GM23338 (cell line): ENCODE measurements at regions not wholly inside any gene's neighbourhood (a gene's known extent, or its start where the extent isn't known, plus 50 kb on each side); places are given as distances from the start of the nearest gene placed in this dataset.

Source experiments
- ATAC-seq: fragments of 200-7000 bp; cut with Tn5 transposase; 3 replicates; pipeline ENCODE4 v1.9.1; 2020
- DNase-seq: peaks from one replicate; pipeline ENCODE4 v3.0.0-alpha.2; 2015; ENCODE audit warnings: low spot score
- H2AFZ ChIP-seq: fragments of 200-600 bp; sonication (generic); 2 replicates; pipeline ENCODE4 v1.8.0; 2016; ENCODE audit warnings: antibody characterized with exemption, mild to moderate bottlenecking, moderate library complexity
- H3F3A ChIP-seq: fragments of 200-600 bp; sonication (generic); replicated peaks from 2 replicates; pipeline ENCODE4 v1.8.0; 2017; ENCODE audit warnings: antibody characterized with exemption, mixed run types, low read depth
- H3K27ac ChIP-seq: fragments of 200-600 bp; sonication (generic); 2 replicates; pipeline ENCODE4 v1.6.1; 2016; ENCODE audit warnings: low read depth
- H3K27me3 ChIP-seq: fragments of 200-600 bp; sonication (generic); 2 replicates; pipeline ENCODE4 v1.8.0; 2016; ENCODE audit warnings: mild to moderate bottlenecking, mixed run types, moderate library complexity; ENCODE audit not compliant: insufficient read depth
- H3K36me3 ChIP-seq: fragments of 200-600 bp; sonication (generic); 2 replicates; pipeline ENCODE4 v1.8.0; 2016; ENCODE audit warnings: mild to moderate bottlenecking; ENCODE audit not compliant: insufficient read depth
- H3K4me1 ChIP-seq: fragments of 200-600 bp; sonication (generic); 2 replicates; pipeline ENCODE4 v1.8.0; 2016; ENCODE audit warnings: mild to moderate bottlenecking, moderate library complexity; ENCODE audit not compliant: insufficient read depth
- H3K4me2 ChIP-seq: fragments of 200-600 bp; sonication (generic); 2 replicates; pipeline ENCODE4 v1.7.1; 2017; ENCODE audit warnings: mixed run types
- H3K4me3 ChIP-seq: fragments of 200-600 bp; sonication (generic); 2 replicates; pipeline ENCODE4 v1.6.1; 2016; ENCODE audit warnings: mixed run types
- H3K79me2 ChIP-seq: fragments of 200-600 bp; sonication (generic); replicated peaks from 2 replicates; pipeline ENCODE4 v1.8.0; 2017; ENCODE audit warnings: mild to moderate bottlenecking; ENCODE audit not compliant: insufficient read depth
- H3K9me2 ChIP-seq: fragments of 200-600 bp; sonication (generic); 2 replicates; pipeline ENCODE4 v1.8.0; 2017; ENCODE audit not compliant: insufficient read depth
- H4K20me1 ChIP-seq: fragments of 200-600 bp; sonication (generic); replicated peaks from 2 replicates; pipeline ENCODE4 v1.8.0; 2017; ENCODE audit warnings: mild to moderate bottlenecking; ENCODE audit not compliant: insufficient read depth
- H3K27ac Mint-ChIP-seq: 2 replicates; pipeline ENCODE4 v1.8.0; 2020; ENCODE audit warnings: inconsistent platforms, mild to moderate bottlenecking, moderate library complexity, mixed read lengths
- H3K27me3 Mint-ChIP-seq: 3 replicates; pipeline ENCODE4 v1.8.0; 2022; ENCODE audit warnings: low read depth, mild to moderate bottlenecking, moderate library complexity, mixed read lengths, inconsistent platforms; ENCODE audit not compliant: insufficient read depth, poor library complexity
- H3K36me3 Mint-ChIP-seq: 3 replicates; pipeline ENCODE4 v1.8.0; 2021; ENCODE audit warnings: low read depth, mild to moderate bottlenecking, inconsistent platforms, moderate library complexity, mixed read lengths
- H3K4me1 Mint-ChIP-seq: 3 replicates; pipeline ENCODE4 v1.8.0; 2020; ENCODE audit warnings: mild to moderate bottlenecking, inconsistent platforms, mixed read lengths
- H3K4me3 Mint-ChIP-seq: 3 replicates; pipeline ENCODE4 v1.8.0; 2021; ENCODE audit warnings: moderate library complexity, mild to moderate bottlenecking, inconsistent platforms, mixed read lengths
- H3K9me3 Mint-ChIP-seq: 3 replicates; pipeline ENCODE4 v1.8.0; 2020; ENCODE audit warnings: moderate library complexity, mild to moderate bottlenecking, inconsistent platforms, mixed read lengths
- CREB1 ChIP-seq: fragments of 250-450 bp; sonication (Bioruptor Pico); IDR thresholded peaks from 2 replicates; pipeline ENCODE4 v1.5.0; 2020; ENCODE audit warnings: low read depth, mild to moderate bottlenecking, moderate library complexity
- EZH2 ChIP-seq: fragments of 200-600 bp; sonication (generic); IDR thresholded peaks from one replicate; pipeline ENCODE4 v1.8.0; 2017; ENCODE audit warnings: antibody characterized with exemption, mild to moderate bottlenecking, low read depth; ENCODE audit not compliant: unreplicated experiment
- EZH2phosphoT487 ChIP-seq: fragments of 200-600 bp; sonication (generic); IDR thresholded peaks from one replicate; pipeline ENCODE4 v1.8.1; 2018; ENCODE audit warnings: antibody characterized with exemption; ENCODE audit not compliant: unreplicated experiment
- JUNB ChIP-seq: IDR thresholded peaks from one replicate; pipeline ENCODE4 v1.6.1; 2016; ENCODE audit warnings: antibody characterized with exemption; ENCODE audit not compliant: unreplicated experiment
- POLR2AphosphoS5 ChIP-seq: IDR thresholded peaks from 2 replicates; pipeline ENCODE4 v1.6.1; 2016; ENCODE audit warnings: antibody characterized with exemption, low read depth
- STAT1 ChIP-seq: IDR thresholded peaks from one replicate; pipeline ENCODE4 v1.6.1; 2016; ENCODE audit warnings: antibody characterized with exemption; ENCODE audit not compliant: unreplicated experiment
- ZNF114 ChIP-seq: fragments of 250-450 bp; sonication (Bioruptor Pico); IDR thresholded peaks from 2 replicates; pipeline ENCODE4 v1.5.0; 2020; ENCODE audit warnings: mild to moderate bottlenecking, moderate library complexity
- ZNF331 ChIP-seq: fragments of 250-450 bp; sonication (Bioruptor Pico); IDR thresholded peaks from 2 replicates; pipeline ENCODE4 v1.5.0; 2020; ENCODE audit warnings: low read depth, mild to moderate bottlenecking, moderate library complexity
- TF ChIP-seq, protein P1 (sequence below): IDR thresholded peaks from 2 replicates; pipeline ENCODE4 v1.6.1; 2016; ENCODE audit warnings: antibody characterized with exemption
- TF ChIP-seq, protein P2 (sequence below): IDR thresholded peaks from one replicate; pipeline ENCODE4 v1.6.1; 2018; ENCODE audit warnings: antibody characterized with exemption; ENCODE audit not compliant: unreplicated experiment
- TF ChIP-seq, protein P3 (sequence below): fragments of 250-450 bp; sonication (Bioruptor Pico); IDR thresholded peaks from 2 replicates; pipeline ENCODE4 v1.5.0; 2020; ENCODE audit warnings: mild to moderate bottlenecking, moderate library complexity
- TF ChIP-seq, protein P4 (sequence below), 2 experiments: fragments of 200-600 bp in 1 of 2; sonication (generic) in 1 of 2; conservative IDR thresholded peaks; 2 replicates each; pipeline versions ENCODE4 v1.5.1 to v1.6.1; 2016 to 2017; ENCODE audit warnings: antibody characterized with exemption in 2 of 2, low read depth in 2 of 2, mild to moderate bottlenecking in 2 of 2, moderate library complexity in 1 of 2

DNA sequence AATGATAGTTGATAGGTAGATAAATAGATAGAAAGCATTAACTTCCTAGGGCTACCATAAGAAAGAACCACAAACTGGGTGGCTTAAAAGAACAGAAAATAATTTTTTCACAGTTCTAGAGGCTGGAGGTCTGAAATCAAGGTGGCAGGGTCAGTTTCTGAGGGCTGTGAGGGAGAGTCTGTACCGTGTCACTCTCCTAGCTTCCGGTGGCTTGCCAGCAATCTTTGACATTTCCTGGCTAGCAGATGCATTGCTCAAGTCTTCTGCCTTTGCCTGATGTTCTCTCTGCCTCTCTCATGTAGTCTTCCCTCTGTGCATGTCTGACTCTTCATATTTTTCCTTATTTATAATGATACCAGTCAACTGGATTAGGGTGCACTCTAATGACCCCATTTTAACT is 1132.7 kb downstream of the CDH9 start:
- TF ChIP-seq, protein P1, sequence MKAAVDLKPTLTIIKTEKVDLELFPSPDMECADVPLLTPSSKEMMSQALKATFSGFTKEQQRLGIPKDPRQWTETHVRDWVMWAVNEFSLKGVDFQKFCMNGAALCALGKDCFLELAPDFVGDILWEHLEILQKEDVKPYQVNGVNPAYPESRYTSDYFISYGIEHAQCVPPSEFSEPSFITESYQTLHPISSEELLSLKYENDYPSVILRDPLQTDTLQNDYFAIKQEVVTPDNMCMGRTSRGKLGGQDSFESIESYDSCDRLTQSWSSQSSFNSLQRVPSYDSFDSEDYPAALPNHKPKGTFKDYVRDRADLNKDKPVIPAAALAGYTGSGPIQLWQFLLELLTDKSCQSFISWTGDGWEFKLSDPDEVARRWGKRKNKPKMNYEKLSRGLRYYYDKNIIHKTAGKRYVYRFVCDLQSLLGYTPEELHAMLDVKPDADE: no peak
- TF ChIP-seq EZH2 (no peak), POLR2AphosphoS5 (no peak), ZNF331 (CRISPR knock-in tag) (no peak), STAT1 (no peak), JUNB (no peak), ZNF114 (no peak), EZH2phosphoT487 (no peak), CREB1 (no peak)
- TF ChIP-seq, protein P2, sequence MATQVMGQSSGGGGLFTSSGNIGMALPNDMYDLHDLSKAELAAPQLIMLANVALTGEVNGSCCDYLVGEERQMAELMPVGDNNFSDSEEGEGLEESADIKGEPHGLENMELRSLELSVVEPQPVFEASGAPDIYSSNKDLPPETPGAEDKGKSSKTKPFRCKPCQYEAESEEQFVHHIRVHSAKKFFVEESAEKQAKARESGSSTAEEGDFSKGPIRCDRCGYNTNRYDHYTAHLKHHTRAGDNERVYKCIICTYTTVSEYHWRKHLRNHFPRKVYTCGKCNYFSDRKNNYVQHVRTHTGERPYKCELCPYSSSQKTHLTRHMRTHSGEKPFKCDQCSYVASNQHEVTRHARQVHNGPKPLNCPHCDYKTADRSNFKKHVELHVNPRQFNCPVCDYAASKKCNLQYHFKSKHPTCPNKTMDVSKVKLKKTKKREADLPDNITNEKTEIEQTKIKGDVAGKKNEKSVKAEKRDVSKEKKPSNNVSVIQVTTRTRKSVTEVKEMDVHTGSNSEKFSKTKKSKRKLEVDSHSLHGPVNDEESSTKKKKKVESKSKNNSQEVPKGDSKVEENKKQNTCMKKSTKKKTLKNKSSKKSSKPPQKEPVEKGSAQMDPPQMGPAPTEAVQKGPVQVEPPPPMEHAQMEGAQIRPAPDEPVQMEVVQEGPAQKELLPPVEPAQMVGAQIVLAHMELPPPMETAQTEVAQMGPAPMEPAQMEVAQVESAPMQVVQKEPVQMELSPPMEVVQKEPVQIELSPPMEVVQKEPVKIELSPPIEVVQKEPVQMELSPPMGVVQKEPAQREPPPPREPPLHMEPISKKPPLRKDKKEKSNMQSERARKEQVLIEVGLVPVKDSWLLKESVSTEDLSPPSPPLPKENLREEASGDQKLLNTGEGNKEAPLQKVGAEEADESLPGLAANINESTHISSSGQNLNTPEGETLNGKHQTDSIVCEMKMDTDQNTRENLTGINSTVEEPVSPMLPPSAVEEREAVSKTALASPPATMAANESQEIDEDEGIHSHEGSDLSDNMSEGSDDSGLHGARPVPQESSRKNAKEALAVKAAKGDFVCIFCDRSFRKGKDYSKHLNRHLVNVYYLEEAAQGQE: no peak
- TF ChIP-seq, protein P3, sequence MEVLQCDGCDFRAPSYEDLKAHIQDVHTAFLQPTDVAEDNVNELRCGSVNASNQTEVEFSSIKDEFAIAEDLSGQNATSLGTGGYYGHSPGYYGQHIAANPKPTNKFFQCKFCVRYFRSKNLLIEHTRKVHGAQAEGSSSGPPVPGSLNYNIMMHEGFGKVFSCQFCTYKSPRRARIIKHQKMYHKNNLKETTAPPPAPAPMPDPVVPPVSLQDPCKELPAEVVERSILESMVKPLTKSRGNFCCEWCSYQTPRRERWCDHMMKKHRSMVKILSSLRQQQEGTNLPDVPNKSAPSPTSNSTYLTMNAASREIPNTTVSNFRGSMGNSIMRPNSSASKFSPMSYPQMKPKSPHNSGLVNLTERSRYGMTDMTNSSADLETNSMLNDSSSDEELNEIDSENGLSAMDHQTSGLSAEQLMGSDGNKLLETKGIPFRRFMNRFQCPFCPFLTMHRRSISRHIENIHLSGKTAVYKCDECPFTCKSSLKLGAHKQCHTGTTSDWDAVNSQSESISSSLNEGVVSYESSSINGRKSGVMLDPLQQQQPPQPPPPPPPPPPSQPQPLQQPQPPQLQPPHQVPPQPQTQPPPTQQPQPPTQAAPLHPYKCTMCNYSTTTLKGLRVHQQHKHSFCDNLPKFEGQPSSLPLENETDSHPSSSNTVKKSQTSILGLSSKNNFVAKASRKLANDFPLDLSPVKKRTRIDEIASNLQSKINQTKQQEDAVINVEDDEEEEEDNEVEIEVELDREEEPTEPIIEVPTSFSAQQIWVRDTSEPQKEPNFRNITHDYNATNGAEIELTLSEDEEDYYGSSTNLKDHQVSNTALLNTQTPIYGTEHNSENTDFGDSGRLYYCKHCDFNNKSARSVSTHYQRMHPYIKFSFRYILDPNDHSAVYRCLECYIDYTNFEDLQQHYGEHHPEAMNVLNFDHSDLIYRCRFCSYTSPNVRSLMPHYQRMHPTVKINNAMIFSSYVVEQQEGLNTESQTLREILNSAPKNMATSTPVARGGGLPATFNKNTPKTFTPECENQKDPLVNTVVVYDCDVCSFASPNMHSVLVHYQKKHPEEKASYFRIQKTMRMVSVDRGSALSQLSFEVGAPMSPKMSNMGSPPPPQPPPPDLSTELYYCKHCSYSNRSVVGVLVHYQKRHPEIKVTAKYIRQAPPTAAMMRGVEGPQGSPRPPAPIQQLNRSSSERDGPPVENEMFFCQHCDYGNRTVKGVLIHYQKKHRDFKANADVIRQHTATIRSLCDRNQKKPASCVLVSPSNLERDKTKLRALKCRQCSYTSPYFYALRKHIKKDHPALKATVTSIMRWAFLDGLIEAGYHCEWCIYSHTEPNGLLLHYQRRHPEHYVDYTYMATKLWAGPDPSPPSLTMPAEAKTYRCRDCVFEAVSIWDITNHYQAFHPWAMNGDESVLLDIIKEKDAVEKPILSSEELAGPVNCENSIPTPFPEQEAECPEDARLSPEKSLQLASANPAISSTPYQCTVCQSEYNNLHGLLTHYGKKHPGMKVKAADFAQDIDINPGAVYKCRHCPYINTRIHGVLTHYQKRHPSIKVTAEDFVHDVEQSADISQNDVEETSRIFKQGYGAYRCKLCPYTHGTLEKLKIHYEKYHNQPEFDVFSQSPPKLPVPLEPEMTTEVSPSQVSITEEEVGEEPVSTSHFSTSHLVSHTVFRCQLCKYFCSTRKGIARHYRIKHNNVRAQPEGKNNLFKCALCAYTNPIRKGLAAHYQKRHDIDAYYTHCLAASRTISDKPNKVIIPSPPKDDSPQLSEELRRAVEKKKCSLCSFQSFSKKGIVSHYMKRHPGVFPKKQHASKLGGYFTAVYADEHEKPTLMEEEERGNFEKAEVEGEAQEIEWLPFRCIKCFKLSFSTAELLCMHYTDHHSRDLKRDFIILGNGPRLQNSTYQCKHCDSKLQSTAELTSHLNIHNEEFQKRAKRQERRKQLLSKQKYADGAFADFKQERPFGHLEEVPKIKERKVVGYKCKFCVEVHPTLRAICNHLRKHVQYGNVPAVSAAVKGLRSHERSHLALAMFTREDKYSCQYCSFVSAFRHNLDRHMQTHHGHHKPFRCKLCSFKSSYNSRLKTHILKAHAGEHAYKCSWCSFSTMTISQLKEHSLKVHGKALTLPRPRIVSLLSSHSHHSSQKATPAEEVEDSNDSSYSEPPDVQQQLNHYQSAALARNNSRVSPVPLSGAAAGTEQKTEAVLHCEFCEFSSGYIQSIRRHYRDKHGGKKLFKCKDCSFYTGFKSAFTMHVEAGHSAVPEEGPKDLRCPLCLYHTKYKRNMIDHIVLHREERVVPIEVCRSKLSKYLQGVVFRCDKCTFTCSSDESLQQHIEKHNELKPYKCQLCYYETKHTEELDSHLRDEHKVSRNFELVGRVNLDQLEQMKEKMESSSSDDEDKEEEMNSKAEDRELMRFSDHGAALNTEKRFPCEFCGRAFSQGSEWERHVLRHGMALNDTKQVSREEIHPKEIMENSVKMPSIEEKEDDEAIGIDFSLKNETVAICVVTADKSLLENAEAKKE (CRISPR knock-in tag): no peak
- TF ChIP-seq, protein P4, sequence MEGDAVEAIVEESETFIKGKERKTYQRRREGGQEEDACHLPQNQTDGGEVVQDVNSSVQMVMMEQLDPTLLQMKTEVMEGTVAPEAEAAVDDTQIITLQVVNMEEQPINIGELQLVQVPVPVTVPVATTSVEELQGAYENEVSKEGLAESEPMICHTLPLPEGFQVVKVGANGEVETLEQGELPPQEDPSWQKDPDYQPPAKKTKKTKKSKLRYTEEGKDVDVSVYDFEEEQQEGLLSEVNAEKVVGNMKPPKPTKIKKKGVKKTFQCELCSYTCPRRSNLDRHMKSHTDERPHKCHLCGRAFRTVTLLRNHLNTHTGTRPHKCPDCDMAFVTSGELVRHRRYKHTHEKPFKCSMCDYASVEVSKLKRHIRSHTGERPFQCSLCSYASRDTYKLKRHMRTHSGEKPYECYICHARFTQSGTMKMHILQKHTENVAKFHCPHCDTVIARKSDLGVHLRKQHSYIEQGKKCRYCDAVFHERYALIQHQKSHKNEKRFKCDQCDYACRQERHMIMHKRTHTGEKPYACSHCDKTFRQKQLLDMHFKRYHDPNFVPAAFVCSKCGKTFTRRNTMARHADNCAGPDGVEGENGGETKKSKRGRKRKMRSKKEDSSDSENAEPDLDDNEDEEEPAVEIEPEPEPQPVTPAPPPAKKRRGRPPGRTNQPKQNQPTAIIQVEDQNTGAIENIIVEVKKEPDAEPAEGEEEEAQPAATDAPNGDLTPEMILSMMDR (conservative IDR thresholded peaks at IDR 0.05; ENCODE audit: low read depth in 2 of 2): no peak
- H3K27me3 Mint-ChIP-seq: peaks cover 3% of the 10 kb centered on the region
- peaks cover 2% of the 10 kb centered on the region; the same call in 1 of the 3 replicates for H3K9me3 Mint-ChIP-seq
- DNase-seq (no peak), ATAC-seq (no peak)
- H3F3A ChIP-seq: no peaks in the 10 kb centered on the region
- no peaks in the 10 kb centered on the region for H3K36me3 ChIP-seq
- no peak overlapping the region for H3K4me3 Mint-ChIP-seq
- H2AFZ ChIP-seq: no peak overlapping the region
- no peaks in the 10 kb centered on the region for H3K9me2 ChIP-seq
- H3K4me1 ChIP-seq: no peaks in the 10 kb centered on the region
- no peaks in the 10 kb centered on the region for H3K4me1 Mint-ChIP-seq
- H3K27me3 ChIP-seq: no peaks in the 10 kb centered on the region
- no peaks in the 10 kb centered on the region for H3K79me2 ChIP-seq
- H3K36me3 Mint-ChIP-seq: no peaks in the 10 kb centered on the region
- no peak overlapping the region for H3K4me3 ChIP-seq
- H3K4me2 ChIP-seq: no peak overlapping the region
- no peak overlapping the region for H3K27ac Mint-ChIP-seq
- H4K20me1 ChIP-seq: no peaks in the 10 kb centered on the region
- no peak overlapping the region for H3K27ac ChIP-seq
